ENCODE measurements at regions not wholly inside any gene's neighbourhood (a gene's known extent, or its start where the extent isn't known, plus 50 kb on each side); places are given as distances from the start of the nearest gene placed in this dataset.

- no peak for DNase-seq (ENCODE audit: low spot score)
Measured at GRCh38 chr7:85890244-85890811, 703.5 kb upstream of the SEMA3D start.

GRCh38 chr7:85887133-85887532, 700.3 kb upstream of the SEMA3D start:
- no peak for DNase-seq (ENCODE audit: low spot score)

GRCh38 chr7:85882335-85882734, 695.5 kb upstream of the SEMA3D start:
- no peak for DNase-seq (ENCODE audit: low spot score)

- no peak for DNase-seq (ENCODE audit: low spot score)
Measured at GRCh38 chr7:85875398-85875797, 688.5 kb upstream of the SEMA3D start.

GRCh38 chr7:85866540-85866939, 679.7 kb upstream of the SEMA3D start:
- no peak for DNase-seq (ENCODE audit: low spot score)

GRCh38 chr7:85851571-85852193, 664.8 kb upstream of the SEMA3D start:
- no peak for DNase-seq (ENCODE audit: low spot score)

GRCh38 chr7:85850381-85850780, 663.5 kb upstream of the SEMA3D start:
- DNase-seq (ENCODE audit: low spot score): no peak

- no peak for DNase-seq (ENCODE audit: low spot score)
Measured at GRCh38 chr7:85840554-85840953, 653.7 kb upstream of the SEMA3D start.

GRCh38 chr7:85833066-85833465, 646.2 kb upstream of the SEMA3D start:
- no peak for DNase-seq (ENCODE audit: low spot score)

GRCh38 chr7:85830982-85831381, 644.1 kb upstream of the SEMA3D start:
- DNase-seq (ENCODE audit: low spot score): no peak

- no peak for DNase-seq (ENCODE audit: low spot score)
Measured at GRCh38 chr7:85829817-85830432, 643.1 kb upstream of the SEMA3D start.

GRCh38 chr7:85829176-85829575, 642.3 kb upstream of the SEMA3D start:
- no peak for DNase-seq (ENCODE audit: low spot score)

GRCh38 chr7:85828614-85829013, 641.8 kb upstream of the SEMA3D start:
- DNase-seq (ENCODE audit: low spot score): no peak

GRCh38 chr7:85823396-85824080, 636.7 kb upstream of the SEMA3D start:
- DNase-seq (ENCODE audit: low spot score): no peak

- DNase-seq (ENCODE audit: low spot score): no peak
Measured at GRCh38 chr7:85821926-85822325, 635.1 kb upstream of the SEMA3D start.

- DNase-seq (ENCODE audit: low spot score): no peak
Measured at GRCh38 chr7:85820702-85821443, 634.0 kb upstream of the SEMA3D start.

- no peak for DNase-seq (ENCODE audit: low spot score)
Measured at GRCh38 chr7:85815526-85815925, 628.7 kb upstream of the SEMA3D start.

- DNase-seq (ENCODE audit: low spot score): no peak
Measured at GRCh38 chr7:85806321-85806720, 619.5 kb upstream of the SEMA3D start.

GRCh38 chr7:85805656-85806055, 618.8 kb upstream of the SEMA3D start:
- no peak for DNase-seq (ENCODE audit: low spot score)

GRCh38 chr7:85805249-85805648, 618.4 kb upstream of the SEMA3D start:
- no peak for DNase-seq (ENCODE audit: low spot score)

GRCh38 chr7:85802211-85802610, 615.4 kb upstream of the SEMA3D start:
- no peak for DNase-seq (ENCODE audit: low spot score)

- DNase-seq (ENCODE audit: low spot score): no peak
Measured at GRCh38 chr7:85796956-85797355, 610.1 kb upstream of the SEMA3D start.
